Stomach (tissue), 4 donors: ENCODE measurements at regions not wholly inside any gene's neighbourhood (a gene's known extent, or its start where the extent isn't known, plus 50 kb on each side); places are given as distances from the start of the nearest gene placed in this dataset.

Experiments
- CTCF ChIP-seq, 7 experiments: fragments of 450-650 bp in 4 of 7; fragments of 200-600 bp in 3 of 7; sonication (generic) in 3 of 7; IDR thresholded peaks; one replicate each; pipeline ENCODE4 v1.5.1; 2016 to 2019; ENCODE audit warnings: antibody characterized with exemption in 7 of 7, control low read depth in 2 of 7, mild to moderate bottlenecking in 1 of 7
- EP300 ChIP-seq: sonication (generic); formaldehyde crosslinking; IDR thresholded peaks from one replicate; pipeline ENCODE4 v1.6.1; 2017; ENCODE audit warnings: antibody characterized with exemption
- POLR2A ChIP-seq, 4 donors: fragments of 450-650 bp; IDR thresholded peaks; one replicate each; pipeline ENCODE4 v1.6.1; 2016; ENCODE audit warnings: antibody characterized with exemption in 4 of 4, control low read depth in 2 of 4, mild to moderate bottlenecking in 1 of 4, moderate library complexity in 1 of 4
- POLR2AphosphoS5 ChIP-seq, 3 donors: sonication (generic); formaldehyde crosslinking; IDR thresholded peaks; one replicate each; pipeline ENCODE4 v1.6.1; 2016; ENCODE audit warnings: antibody characterized with exemption in 3 of 3

- TF ChIP-seq POLR2A (IDR thresholded peaks at IDR 0.05): no peak
- no peak for TF ChIP-seq CTCF (IDR thresholded peaks at IDR 0.05)
- no peak for TF ChIP-seq POLR2AphosphoS5 (IDR thresholded peaks at IDR 0.05)
- TF ChIP-seq EP300: no peak
Observed at GRCh38 chr1:170296642-170297041, 150.9 kb downstream of the NTMT2 start.
